ENCODE measurements at regions not wholly inside any gene's neighbourhood (a gene's known extent, or its start where the extent isn't known, plus 50 kb on each side); places are given as distances from the start of the nearest gene placed in this dataset.

- H2AFZ ChIP-seq (ENCODE audit: low read length), result no peak overlapping the region
- no peaks in the 10 kb centered on the region for H3K36me3 ChIP-seq (ENCODE audit: insufficient read depth, low read length)
- H4K20me1 ChIP-seq (ENCODE audit: insufficient read depth, low read length), result no peaks in the 10 kb centered on the region
- no peaks in the 10 kb centered on the region for H3K4me1 ChIP-seq (ENCODE audit: insufficient read depth, low read length, poor library complexity, severe bottlenecking)
- BruUV-seq (replicated peaks), result no TSS peak
- no peaks in the 10 kb centered on the region for H3K79me2 ChIP-seq (ENCODE audit: insufficient read depth, low read depth, low read length)
- CTCF ChIA-PET (ENCODE audit: unreplicated experiment), result no interaction called here
- no peak overlapping the region for H3K4me2 ChIP-seq (ENCODE audit: low read length)
- H3K4me3 ChIP-seq (ENCODE audit: low read depth, low read length, poor library complexity, severe bottlenecking), result no peak overlapping the region
- POLR2A ChIA-PET, result no interaction called here
- no peaks in the 10 kb centered on the region for H3K9me3 ChIP-seq (ENCODE audit: low read length)
- H3K9me2 ChIP-seq (ENCODE audit: insufficient read depth, low read length), result no peaks in the 10 kb centered on the region
- no peak overlapping the region for H3K27ac ChIP-seq (ENCODE audit: low read depth, low read length, poor library complexity, severe bottlenecking)
- DNase-seq (ENCODE audit: low spot score), result no peak
- intact Hi-C loops (cut with micrococcal nuclease; ENCODE audit: unreplicated experiment), result no loop called here
- TF ChIP-seq EZH2phosphoT487 (IDR thresholded peaks at IDR 0.05; ENCODE audit: borderline replicate concordance, low read depth, low read length), result no peak
- TF ChIP-seq CTCF (conservative IDR thresholded peaks at IDR 0.05; ENCODE audit: low read length), result no peak
Measured at GRCh38 chr16:6618874-6619273, 713.8 kb upstream of the RBFOX1 start.

GRCh38 chr16:6616746-6617145 is 715.9 kb upstream of the RBFOX1 start:
- no peak overlapping the region for H3K4me3 ChIP-seq (ENCODE audit: low read depth, low read length, poor library complexity, severe bottlenecking)
- no peak overlapping the region for H3K4me2 ChIP-seq (ENCODE audit: low read length)
- no peak overlapping the region for H3K27ac ChIP-seq (ENCODE audit: low read depth, low read length, poor library complexity, severe bottlenecking)
- no peaks in the 10 kb centered on the region for H3K9me3 ChIP-seq (ENCODE audit: low read length)
- H3K9me2 ChIP-seq (ENCODE audit: insufficient read depth, low read length), result no peaks in the 10 kb centered on the region
- no peaks in the 10 kb centered on the region for H4K20me1 ChIP-seq (ENCODE audit: insufficient read depth, low read length)
- DNase-seq (ENCODE audit: low spot score), result no peak
- H2AFZ ChIP-seq (ENCODE audit: low read length), result no peak overlapping the region
- no peaks in the 10 kb centered on the region for H3K79me2 ChIP-seq (ENCODE audit: insufficient read depth, low read depth, low read length)
- TF ChIP-seq EZH2phosphoT487 (IDR thresholded peaks at IDR 0.05; ENCODE audit: borderline replicate concordance, low read depth, low read length) (no peak), CTCF (conservative IDR thresholded peaks at IDR 0.05; ENCODE audit: low read length) (no peak)
- ChIA-PET CTCF (ENCODE audit: unreplicated experiment) (no interaction called here), POLR2A (no interaction called here)
- intact Hi-C loops (cut with micrococcal nuclease; ENCODE audit: unreplicated experiment), result no loop called here
- H3K36me3 ChIP-seq (ENCODE audit: insufficient read depth, low read length), result no peaks in the 10 kb centered on the region
- H3K4me1 ChIP-seq (ENCODE audit: insufficient read depth, low read length, poor library complexity, severe bottlenecking), result no peaks in the 10 kb centered on the region
- no TSS peak for BruUV-seq (replicated peaks)

DNA sequence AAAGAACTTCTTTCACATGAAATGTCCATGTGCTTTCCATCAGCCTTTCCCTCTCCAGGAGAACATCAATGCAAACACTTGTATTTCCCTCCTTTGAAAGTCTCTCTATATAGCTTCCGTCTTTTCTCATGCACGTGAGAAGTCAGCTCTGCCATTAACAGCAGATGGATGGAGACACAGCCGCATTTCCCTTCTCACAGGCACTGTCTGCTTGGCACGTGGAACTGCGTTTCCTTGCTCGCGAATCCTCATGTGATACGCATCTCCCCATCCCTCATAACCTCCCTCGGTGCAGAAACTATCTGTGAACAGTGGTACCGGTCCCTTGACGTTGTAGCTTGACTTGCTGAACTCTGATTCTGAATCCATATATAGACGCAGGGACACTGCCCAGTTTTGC is 717.0 kb upstream of the RBFOX1 start:
- TF ChIP-seq EZH2phosphoT487 (IDR thresholded peaks at IDR 0.05; ENCODE audit: borderline replicate concordance, low read depth, low read length), result no peak
- no peak for TF ChIP-seq CTCF (conservative IDR thresholded peaks at IDR 0.05; ENCODE audit: low read length)

More for the DNA sequence above, 717.0 kb upstream of the RBFOX1 start:
- no peak overlapping the region for H2AFZ ChIP-seq (ENCODE audit: low read length)
- H3K79me2 ChIP-seq (ENCODE audit: insufficient read depth, low read depth, low read length), result no peaks in the 10 kb centered on the region
- no peaks in the 10 kb centered on the region for H3K9me2 ChIP-seq (ENCODE audit: insufficient read depth, low read length)
- H3K36me3 ChIP-seq (ENCODE audit: insufficient read depth, low read length), result no peaks in the 10 kb centered on the region
- no TSS peak for BruUV-seq (replicated peaks)
- H3K4me1 ChIP-seq (ENCODE audit: insufficient read depth, low read length, poor library complexity, severe bottlenecking), result no peaks in the 10 kb centered on the region
- POLR2A ChIA-PET, result no interaction called here
- no peak overlapping the region for H3K4me3 ChIP-seq (ENCODE audit: low read depth, low read length, poor library complexity, severe bottlenecking)
- H3K9me3 ChIP-seq (ENCODE audit: low read length), result no peaks in the 10 kb centered on the region
- intact Hi-C loops (cut with micrococcal nuclease; ENCODE audit: unreplicated experiment), result no loop called here
- no peaks in the 10 kb centered on the region for H4K20me1 ChIP-seq (ENCODE audit: insufficient read depth, low read length)
- CTCF ChIA-PET (ENCODE audit: unreplicated experiment), result no interaction called here
- no peak overlapping the region for H3K27ac ChIP-seq (ENCODE audit: low read depth, low read length, poor library complexity, severe bottlenecking)
- H3K4me2 ChIP-seq (ENCODE audit: low read length), result no peak overlapping the region
- DNase-seq (ENCODE audit: low spot score), result no peak
